ENCODE measurements at regions not wholly inside any gene's neighbourhood (a gene's known extent, or its start where the extent isn't known, plus 50 kb on each side); places are given as distances from the start of the nearest gene placed in this dataset.

GRCh38 chr4:180734753-180735432 lies 1508.3 kb upstream of the TENM3 start:
- H3K4me3 ChIP-seq (ENCODE audit: low read depth, low read length) = no peak overlapping the region
- no peak for DNase-seq (ENCODE audit: low read depth in 4 of 6, low spot score in 6 of 6)
- H3K27me3 ChIP-seq (ENCODE audit: control insufficient read depth, insufficient read depth, low read length) = no peaks in the 10 kb centered on the region
- H3K9me3 ChIP-seq (ENCODE audit: control insufficient read depth, insufficient read depth, low read length) = no peaks in the 10 kb centered on the region
- H3K27ac ChIP-seq (ENCODE audit: low read depth, low read length) = no peak overlapping the region
- WGBS (ENCODE audit: insufficient coverage) = no CpG with 5 or more reads among the region's 7 CpGs
- no peaks in the 10 kb centered on the region for H3K36me3 ChIP-seq (ENCODE audit: control insufficient read depth, insufficient read depth, low read length)
- H3K4me1 ChIP-seq (ENCODE audit: control insufficient read depth, insufficient read depth, low read length) = no peaks in the 10 kb centered on the region

- no peak overlapping the region for H3K27ac ChIP-seq (ENCODE audit: low read depth, low read length)
- no peak overlapping the region for H3K4me3 ChIP-seq (ENCODE audit: low read depth, low read length)
- no peaks in the 10 kb centered on the region for H3K27me3 ChIP-seq (ENCODE audit: control insufficient read depth, insufficient read depth, low read length)
- H3K4me1 ChIP-seq (ENCODE audit: control insufficient read depth, insufficient read depth, low read length) = no peaks in the 10 kb centered on the region
- H3K36me3 ChIP-seq (ENCODE audit: control insufficient read depth, insufficient read depth, low read length) = no peaks in the 10 kb centered on the region
- no peaks in the 10 kb centered on the region for H3K9me3 ChIP-seq (ENCODE audit: control insufficient read depth, insufficient read depth, low read length)
- no CpG with 5 or more reads among the region's 1 CpG for WGBS (ENCODE audit: insufficient coverage)
- DNase-seq (ENCODE audit: low read depth in 4 of 6, low spot score in 6 of 6) = no peak
These were observed 1501.5 kb upstream of the TENM3 start for GRCh38 chr4:180741703-180742102.

- Histone ChIP-seq H3K4me3 (ENCODE audit: low read depth, low read length) (no peak overlapping the region), H3K36me3 (ENCODE audit: control insufficient read depth, insufficient read depth, low read length) (no peaks in the 10 kb centered on the region), H3K27ac (ENCODE audit: low read depth, low read length) (no peak overlapping the region), H3K4me1 (ENCODE audit: control insufficient read depth, insufficient read depth, low read length) (no peaks in the 10 kb centered on the region), H3K9me3 (ENCODE audit: control insufficient read depth, insufficient read depth, low read length) (no peaks in the 10 kb centered on the region), H3K27me3 (ENCODE audit: control insufficient read depth, insufficient read depth, low read length) (no peaks in the 10 kb centered on the region)
- no peak for DNase-seq (ENCODE audit: low read depth in 4 of 6, low spot score in 6 of 6)
- 62% methylated on average over 3 of the region's 4 CpGs for whole genome bisulfite sequencing (ENCODE audit: insufficient coverage)
These were observed 1498.2 kb upstream of the TENM3 start for GRCh38 chr4:180745019-180745418.

DNA sequence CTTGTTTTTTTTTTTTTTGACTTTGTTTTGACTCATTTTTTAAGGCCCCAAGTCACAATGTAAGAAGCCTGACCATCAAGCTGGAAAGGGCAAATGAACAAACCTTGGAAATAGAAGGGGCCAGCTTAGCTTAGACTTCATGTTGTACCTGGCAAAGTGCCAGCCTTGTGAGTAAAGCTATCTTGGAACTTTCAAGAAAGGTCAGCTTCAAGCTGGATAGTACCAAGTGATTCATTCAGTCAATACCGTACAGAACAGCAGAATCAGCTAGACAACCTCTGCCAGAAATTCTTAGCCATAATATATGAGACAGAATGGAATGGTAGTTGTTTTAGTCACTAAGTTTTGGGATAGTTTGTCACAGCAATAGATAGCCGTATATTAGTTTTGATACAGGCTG lies 1492.2 kb upstream of the TENM3 start:
- WGBS (ENCODE audit: insufficient coverage) = no CpG with 5 or more reads among the region's 2 CpGs
- no peaks in the 10 kb centered on the region for H3K4me1 ChIP-seq (ENCODE audit: control insufficient read depth, insufficient read depth, low read length)
- H3K9me3 ChIP-seq (ENCODE audit: control insufficient read depth, insufficient read depth, low read length) = no peaks in the 10 kb centered on the region
- no peak for DNase-seq (ENCODE audit: low read depth in 4 of 6, low spot score in 6 of 6)
- H3K4me3 ChIP-seq (ENCODE audit: low read depth, low read length) = no peak overlapping the region
- no peak overlapping the region for H3K27ac ChIP-seq (ENCODE audit: low read depth, low read length)
- H3K36me3 ChIP-seq (ENCODE audit: control insufficient read depth, insufficient read depth, low read length) = no peaks in the 10 kb centered on the region
- no peaks in the 10 kb centered on the region for H3K27me3 ChIP-seq (ENCODE audit: control insufficient read depth, insufficient read depth, low read length)

GRCh38 chr4:180757927-180758326 lies 1485.3 kb upstream of the TENM3 start:
- Histone ChIP-seq H3K4me1 (ENCODE audit: control insufficient read depth, insufficient read depth, low read length) (no peaks in the 10 kb centered on the region), H3K9me3 (ENCODE audit: control insufficient read depth, insufficient read depth, low read length) (no peaks in the 10 kb centered on the region), H3K4me3 (ENCODE audit: low read depth, low read length) (no peak overlapping the region), H3K36me3 (ENCODE audit: control insufficient read depth, insufficient read depth, low read length) (no peaks in the 10 kb centered on the region), H3K27ac (ENCODE audit: low read depth, low read length) (no peak overlapping the region), H3K27me3 (ENCODE audit: control insufficient read depth, insufficient read depth, low read length) (no peaks in the 10 kb centered on the region)
- no peak for DNase-seq (ENCODE audit: low read depth in 4 of 6, low spot score in 6 of 6)
- 100% methylated on average over 2 of the region's 2 CpGs for WGBS (ENCODE audit: insufficient coverage)

DNA sequence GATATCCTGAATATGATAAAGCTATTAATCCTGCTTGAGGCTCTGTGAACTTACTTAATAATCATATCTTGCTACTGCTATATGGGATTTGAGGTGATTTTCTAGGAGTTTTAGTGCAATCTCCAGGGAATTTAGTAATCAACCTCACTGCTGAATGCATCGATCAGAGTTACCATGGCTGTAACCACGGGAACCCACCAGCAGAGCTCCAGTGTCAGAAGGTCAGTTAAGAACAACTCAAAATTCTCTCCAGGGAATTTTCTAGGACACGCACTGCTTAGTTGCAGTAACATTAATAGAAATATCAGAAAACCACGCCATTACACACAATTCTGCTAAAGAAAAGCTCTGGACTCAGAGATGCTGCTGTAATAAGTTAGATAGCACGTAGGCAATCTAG lies 1477.2 kb upstream of the TENM3 start:
- 19% methylated on average over 2 of the region's 5 CpGs for WGBS (ENCODE audit: insufficient coverage)
- Histone ChIP-seq H3K27ac (ENCODE audit: low read depth, low read length) (no peak overlapping the region), H3K4me3 (ENCODE audit: low read depth, low read length) (no peak overlapping the region), H3K9me3 (ENCODE audit: control insufficient read depth, insufficient read depth, low read length) (no peaks in the 10 kb centered on the region), H3K27me3 (ENCODE audit: control insufficient read depth, insufficient read depth, low read length) (no peaks in the 10 kb centered on the region), H3K36me3 (ENCODE audit: control insufficient read depth, insufficient read depth, low read length) (no peaks in the 10 kb centered on the region), H3K4me1 (ENCODE audit: control insufficient read depth, insufficient read depth, low read length) (no peaks in the 10 kb centered on the region)
- peak in 1 of 6 donors; percentile 17 for DNase-seq (ENCODE audit: low read depth in 4 of 6, low spot score in 6 of 6)

- DNase-seq (ENCODE audit: low read depth in 4 of 6, low spot score in 6 of 6) = no peak
- H3K36me3 ChIP-seq (ENCODE audit: control insufficient read depth, insufficient read depth, low read length) = no peaks in the 10 kb centered on the region
- no peaks in the 10 kb centered on the region for H3K27me3 ChIP-seq (ENCODE audit: control insufficient read depth, insufficient read depth, low read length)
- H3K4me3 ChIP-seq (ENCODE audit: low read depth, low read length) = no peak overlapping the region
- no peaks in the 10 kb centered on the region for H3K9me3 ChIP-seq (ENCODE audit: control insufficient read depth, insufficient read depth, low read length)
- H3K27ac ChIP-seq (ENCODE audit: low read depth, low read length) = no peak overlapping the region
- 34% methylated on average over 4 of the region's 9 CpGs for WGBS (ENCODE audit: insufficient coverage)
- no peaks in the 10 kb centered on the region for H3K4me1 ChIP-seq (ENCODE audit: control insufficient read depth, insufficient read depth, low read length)
These were observed 1476.1 kb upstream of the TENM3 start for GRCh38 chr4:180766944-180767729.

DNA sequence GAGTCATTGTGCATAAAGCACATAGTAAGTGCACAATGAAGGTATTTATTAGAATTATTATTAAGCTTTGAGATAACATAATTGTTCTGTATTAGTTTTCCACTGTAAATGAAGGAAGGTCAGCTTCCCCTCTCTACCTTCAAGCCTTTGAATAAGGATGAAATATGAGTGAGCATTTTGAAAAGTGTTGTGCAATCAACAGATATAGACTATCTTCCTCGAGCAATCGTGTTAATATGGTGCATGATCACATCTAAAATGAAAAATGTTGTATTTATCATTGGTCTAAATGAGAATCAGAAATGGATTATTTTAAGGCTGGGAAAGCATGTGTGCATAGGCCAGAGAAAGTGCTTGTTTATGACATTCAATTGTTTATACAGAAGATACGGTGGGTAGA lies 1474.6 kb upstream of the TENM3 start:
- Histone ChIP-seq H3K4me1 (ENCODE audit: control insufficient read depth, insufficient read depth, low read length) (no peaks in the 10 kb centered on the region), H3K27me3 (ENCODE audit: control insufficient read depth, insufficient read depth, low read length) (no peaks in the 10 kb centered on the region), H3K9me3 (ENCODE audit: control insufficient read depth, insufficient read depth, low read length) (no peaks in the 10 kb centered on the region), H3K4me3 (ENCODE audit: low read depth, low read length) (no peak overlapping the region), H3K27ac (ENCODE audit: low read depth, low read length) (no peak overlapping the region), H3K36me3 (ENCODE audit: control insufficient read depth, insufficient read depth, low read length) (no peaks in the 10 kb centered on the region)
- DNase-seq (ENCODE audit: low read depth in 4 of 6, low spot score in 6 of 6) = no peak
- WGBS (ENCODE audit: insufficient coverage) = 94% methylated on average over 3 of the region's 3 CpGs

DNA sequence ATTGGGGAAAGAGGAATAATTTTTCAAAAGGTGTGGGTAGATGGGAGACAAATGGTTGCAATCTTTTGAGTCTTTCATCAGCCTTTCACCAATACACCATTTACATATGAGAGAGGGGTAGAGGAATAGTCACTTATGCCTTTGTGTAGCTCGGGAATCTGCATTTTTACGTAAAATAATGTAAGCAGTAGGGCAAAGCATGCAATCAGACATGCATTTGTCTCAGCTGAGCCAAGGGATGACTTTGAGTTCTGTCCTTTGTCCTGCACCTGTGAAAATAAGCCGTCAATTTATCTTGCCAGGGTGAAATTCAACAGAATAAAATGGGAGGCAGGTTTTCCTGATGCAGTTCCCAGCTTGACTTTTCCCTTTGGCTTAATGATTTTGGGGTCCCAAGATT lies 1473.4 kb upstream of the TENM3 start:
- H3K36me3 ChIP-seq (ENCODE audit: control insufficient read depth, insufficient read depth, low read length) = no peaks in the 10 kb centered on the region
- no peaks in the 10 kb centered on the region for H3K27me3 ChIP-seq (ENCODE audit: control insufficient read depth, insufficient read depth, low read length)
- no peak for DNase-seq (ENCODE audit: low read depth in 4 of 6, low spot score in 6 of 6)
- WGBS (ENCODE audit: insufficient coverage) = 94% methylated on average over 3 of the region's 3 CpGs
- H3K9me3 ChIP-seq (ENCODE audit: control insufficient read depth, insufficient read depth, low read length) = peaks cover 2% of the 10 kb centered on the region
- H3K4me3 ChIP-seq (ENCODE audit: low read depth, low read length) = no peak overlapping the region
- H3K27ac ChIP-seq (ENCODE audit: low read depth, low read length) = no peak overlapping the region
- H3K4me1 ChIP-seq (ENCODE audit: control insufficient read depth, insufficient read depth, low read length) = no peaks in the 10 kb centered on the region

DNA sequence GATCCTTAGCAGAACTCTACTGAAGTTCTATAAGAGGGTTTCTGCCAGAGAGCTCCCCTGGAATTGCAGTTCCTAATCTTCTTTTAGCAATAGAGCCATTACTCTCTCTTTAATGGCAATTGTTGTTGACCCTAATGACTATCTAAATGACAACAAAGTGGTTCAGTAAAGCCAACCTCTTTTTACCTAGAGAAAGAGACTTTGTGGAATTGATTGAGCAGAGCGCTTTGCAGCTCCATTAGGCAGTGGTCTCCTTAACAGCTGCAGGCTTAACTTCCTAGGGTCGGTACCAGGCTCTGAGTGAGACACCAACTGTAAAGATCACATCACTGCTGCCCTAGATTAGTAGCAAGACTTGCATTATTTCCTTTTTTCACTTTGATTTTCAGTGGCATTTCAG lies 1472.9 kb upstream of the TENM3 start:
- peaks cover 4% of the 10 kb centered on the region for H3K9me3 ChIP-seq (ENCODE audit: control insufficient read depth, insufficient read depth, low read length)
- H3K4me1 ChIP-seq (ENCODE audit: control insufficient read depth, insufficient read depth, low read length) = no peaks in the 10 kb centered on the region
- peak in 1 of 6 donors; percentile 48 for DNase-seq (ENCODE audit: low read depth in 4 of 6, low spot score in 6 of 6)
- no peaks in the 10 kb centered on the region for H3K27me3 ChIP-seq (ENCODE audit: control insufficient read depth, insufficient read depth, low read length)
- H3K4me3 ChIP-seq (ENCODE audit: low read depth, low read length) = no peak overlapping the region
- no peak overlapping the region for H3K27ac ChIP-seq (ENCODE audit: low read depth, low read length)
- H3K36me3 ChIP-seq (ENCODE audit: control insufficient read depth, insufficient read depth, low read length) = no peaks in the 10 kb centered on the region
- WGBS (ENCODE audit: insufficient coverage) = 57% methylated on average over 2 of the region's 2 CpGs

Data from spinal cord (tissue), 9 donors.